GM21619 (cell line): ENCODE measurements at regions not wholly inside any gene's neighbourhood (a gene's known extent, or its start where the extent isn't known, plus 50 kb on each side); places are given as distances from the start of the nearest gene placed in this dataset.
"Not testable (repeated sequence)": the region's sequence is repeated elsewhere in the genome, so short reads cannot be mapped to it uniquely, and the experiment has no call there.

Experiments used
- ATAC-seq: cut with Tn5 transposase; IDR thresholded peaks from one replicate; pipeline ENCODE4 v1.9.1; 2021; ENCODE audit not compliant: unreplicated experiment

- no peak for ATAC-seq
Observed at GRCh38 chr12:67034110-67034879, 234.9 kb upstream of the CAND1 start.

GRCh38 chr12:67035121-67035520 lies 234.0 kb upstream of the CAND1 start:
- ATAC-seq = no peak

- ATAC-seq = no peak
Observed at GRCh38 chr12:67038486-67038885, 230.7 kb upstream of the CAND1 start.

- ATAC-seq = no peak
Observed at GRCh38 chr12:67039995-67040860, 228.9 kb upstream of the CAND1 start.

GRCh38 chr12:67040861-67041137 lies 228.4 kb upstream of the CAND1 start:
- no peak for ATAC-seq

GRCh38 chr12:67042697-67043131 lies 226.4 kb upstream of the CAND1 start:
- ATAC-seq = no peak

GRCh38 chr12:67043771-67044170 lies 225.4 kb upstream of the CAND1 start:
- ATAC-seq = no peak

GRCh38 chr12:67045650-67046049 lies 223.5 kb upstream of the CAND1 start:
- no peak for ATAC-seq

GRCh38 chr12:67046062-67046461 lies 223.1 kb upstream of the CAND1 start:
- no peak for ATAC-seq

- ATAC-seq = no peak
Observed at GRCh38 chr12:67047634-67048033, 221.5 kb upstream of the CAND1 start.

- no peak for ATAC-seq
Observed at GRCh38 chr12:67048371-67048770, 220.8 kb upstream of the CAND1 start.

- ATAC-seq = not testable (repeated sequence)
Observed at GRCh38 chr12:67049199-67049598, 220.0 kb upstream of the CAND1 start.

GRCh38 chr12:67052981-67053380 lies 216.2 kb upstream of the CAND1 start:
- ATAC-seq = no peak

- ATAC-seq = no peak
Observed at GRCh38 chr12:67056329-67056728, 212.8 kb upstream of the CAND1 start.

- no peak for ATAC-seq
Observed at GRCh38 chr12:67057072-67057471, 212.1 kb upstream of the CAND1 start.

GRCh38 chr12:67062193-67062592 lies 207.0 kb upstream of the CAND1 start:
- no peak for ATAC-seq

- no peak for ATAC-seq
Observed at GRCh38 chr12:67067453-67068203, 201.5 kb upstream of the CAND1 start.

- no peak for ATAC-seq
Observed at GRCh38 chr12:67068204-67068731, 200.9 kb upstream of the CAND1 start.

- peak; percentile 45 for ATAC-seq
Observed at GRCh38 chr12:67068761-67069450, 200.3 kb upstream of the CAND1 start.

- ATAC-seq = peak; percentile 62
Observed at GRCh38 chr12:67069451-67070306, 199.5 kb upstream of the CAND1 start.
